Kidney capillary endothelial cell (primary cell): ENCODE measurements at regions not wholly inside any gene's neighbourhood (a gene's known extent, or its start where the extent isn't known, plus 50 kb on each side); places are given as distances from the start of the nearest gene placed in this dataset.

Experiments
- DNase-seq: peaks from one replicate; pipeline ENCODE4 v3.0.0-alpha.2; 2018; ENCODE audit warnings: low spot score

DNA sequence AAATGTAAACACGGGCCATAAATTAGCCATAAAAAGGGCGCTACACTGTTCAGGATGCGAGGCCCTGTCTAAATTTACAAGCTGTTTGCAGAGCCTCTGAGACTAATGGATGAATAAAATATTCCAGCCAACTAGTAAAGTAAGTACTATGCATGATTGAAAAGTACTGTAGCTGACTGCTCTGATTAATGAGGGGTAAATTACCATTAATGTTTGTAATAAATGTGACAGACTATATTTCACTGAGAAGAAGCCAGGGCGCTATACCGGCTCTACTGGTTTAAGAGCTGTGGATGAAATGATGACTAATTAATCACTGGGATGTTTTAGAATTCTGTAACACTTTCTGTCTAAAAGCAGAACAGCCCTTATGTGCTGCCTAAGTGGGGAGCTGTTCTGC, 54.3 kb upstream of the RGPD4 start:
- no peak for DNase-seq

GRCh38 chr2:107775211-107775610, 51.5 kb upstream of the RGPD4 start:
- no peak for DNase-seq

DNA sequence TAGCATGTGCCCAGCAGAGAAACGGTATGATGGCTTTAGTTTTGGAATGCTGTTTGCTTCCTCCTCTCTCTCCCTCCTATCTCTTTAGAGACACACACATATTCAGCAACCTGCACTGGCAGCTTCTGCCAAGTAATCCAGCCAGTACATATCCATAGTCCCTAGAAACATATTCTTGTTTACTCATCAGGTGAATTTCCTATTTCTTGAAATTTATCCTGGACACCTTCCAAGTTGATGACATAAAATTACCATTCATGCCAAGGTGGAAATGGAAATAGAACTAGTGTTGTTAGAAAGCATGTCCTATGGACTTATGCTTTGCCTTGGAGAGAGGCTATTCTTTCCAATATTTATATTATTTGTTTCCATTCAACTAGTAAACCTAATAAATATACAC, 50.9 kb upstream of the RGPD4 start:
- DNase-seq = no peak

GRCh38 chr2:107776362-107776761, 50.3 kb upstream of the RGPD4 start:
- no peak for DNase-seq
